Skeletal muscle tissue (tissue), 3 donors: ENCODE measurements at regions not wholly inside any gene's neighbourhood (a gene's known extent, or its start where the extent isn't known, plus 50 kb on each side); places are given as distances from the start of the nearest gene placed in this dataset.

Source experiments
- H3K27ac ChIP-seq: one replicate; pipeline ENCODE4 v1.7.0; 2013; ENCODE audit warnings: mild to moderate bottlenecking, low read depth, low read length, inconsistent platforms
- H3K27me3 ChIP-seq, 3 donors: one replicate each; pipeline ENCODE4 v1.7.0; 2013; ENCODE audit warnings: low read length in 3 of 3; ENCODE audit not compliant: control insufficient read depth in 3 of 3, insufficient read depth in 3 of 3
- H3K36me3 ChIP-seq, 3 donors: one replicate each; pipeline ENCODE4 v1.7.0; 2013; ENCODE audit warnings: low read length in 3 of 3; ENCODE audit not compliant: control insufficient read depth in 3 of 3, insufficient read depth in 3 of 3
- H3K4me1 ChIP-seq, 3 donors: one replicate each; pipeline ENCODE4 v1.7.0; 2013; ENCODE audit warnings: low read length in 3 of 3, mild to moderate bottlenecking in 3 of 3; ENCODE audit not compliant: control insufficient read depth in 3 of 3, insufficient read depth in 3 of 3
- H3K4me3 ChIP-seq, 3 donors: one replicate each; pipeline ENCODE4 v1.7.0; 2013; ENCODE audit warnings: low read length in 3 of 3
- H3K9ac ChIP-seq, 3 donors: one replicate each; pipeline ENCODE4 v1.7.0; 2013; ENCODE audit warnings: low read length in 3 of 3, mild to moderate bottlenecking in 3 of 3, moderate library complexity in 2 of 3, low read depth in 1 of 3
- H3K9me3 ChIP-seq, 3 donors: one replicate each; pipeline ENCODE4 v1.7.0; 2013; ENCODE audit warnings: low read length in 3 of 3; ENCODE audit not compliant: control insufficient read depth in 3 of 3
- donor health status: Osteomylitis.

DNA sequence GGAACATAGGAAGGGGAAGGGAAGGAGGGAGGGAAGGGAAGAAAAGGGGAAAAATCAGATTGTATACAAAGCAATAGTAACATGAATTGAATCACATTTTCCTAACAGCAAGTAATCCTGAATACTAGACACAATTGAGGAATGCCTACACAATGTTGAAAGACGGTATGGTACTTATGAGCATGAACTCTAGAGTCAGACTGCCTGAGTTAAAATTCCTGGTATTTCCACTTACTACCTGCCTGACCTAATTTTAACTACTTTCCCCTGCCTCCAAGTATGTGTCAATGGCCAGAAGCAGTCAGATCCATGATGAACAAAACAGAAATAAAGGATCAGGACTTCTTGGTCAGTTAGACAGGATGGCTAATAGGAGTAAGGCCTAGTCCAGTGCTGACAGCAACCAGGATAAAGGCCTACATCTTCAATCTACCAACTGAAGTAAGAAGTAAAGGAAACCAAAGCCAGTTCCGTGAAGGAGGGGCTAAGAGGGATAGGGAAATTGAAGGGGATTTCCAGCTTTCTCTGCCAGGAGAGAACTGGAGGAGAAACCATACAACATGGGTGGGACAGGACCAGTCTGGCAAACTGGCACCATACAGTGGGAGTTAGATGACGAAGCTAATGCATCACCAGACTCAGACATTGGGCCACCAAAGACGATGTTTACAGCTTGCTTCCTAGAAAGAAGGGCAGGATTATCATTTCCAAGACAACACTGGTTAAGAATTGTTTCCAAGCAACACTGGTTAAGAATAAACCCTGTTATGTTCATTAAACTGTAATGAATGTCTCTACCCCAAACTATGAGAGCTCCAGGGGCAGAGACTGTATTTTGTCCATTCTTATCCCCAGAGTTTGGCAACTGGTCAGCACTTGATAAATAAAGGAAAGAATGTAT, 151.6 kb upstream of the UBE2E2 start:
- Histone ChIP-seq H3K9me3 (peaks cover 0 to 4% (median 0%) of the 10 kb centered on the region in 3 donors), H3K27me3 (no peaks in the 10 kb centered on the region), H3K36me3 (no peaks in the 10 kb centered on the region), H3K4me1 (no peaks in the 10 kb centered on the region), H3K27ac (no peak overlapping the region), H3K9ac (no peak overlapping the region), H3K4me3 (no peak overlapping the region)

DNA sequence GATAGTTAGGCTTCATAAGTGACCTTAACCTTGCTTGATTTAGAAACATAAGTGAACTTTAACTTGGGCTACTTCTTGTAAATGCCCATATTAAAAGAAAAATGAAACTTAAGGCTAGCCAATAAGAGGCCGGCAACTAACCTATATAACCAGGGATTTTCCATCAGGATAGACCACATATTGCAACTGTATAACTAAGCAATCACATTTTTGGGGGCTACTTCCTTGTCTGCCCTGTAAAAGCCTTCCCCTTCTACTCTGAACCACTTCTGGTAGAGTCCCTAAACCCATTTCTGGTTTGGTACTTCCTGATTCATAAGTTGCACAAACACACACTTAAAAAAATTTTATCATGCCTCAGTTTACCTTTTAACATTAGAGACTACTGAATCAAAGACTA, 150.9 kb upstream of the UBE2E2 start:
- no peak overlapping the region for H3K9ac ChIP-seq
- no peak overlapping the region for H3K4me3 ChIP-seq
- no peaks in the 10 kb centered on the region for H3K4me1 ChIP-seq
- no peaks in the 10 kb centered on the region for H3K27me3 ChIP-seq
- H3K36me3 ChIP-seq: no peaks in the 10 kb centered on the region
- H3K27ac ChIP-seq: no peak overlapping the region
- peaks cover 0 to 3% (median 0%) of the 10 kb centered on the region in 3 donors for H3K9me3 ChIP-seq

DNA sequence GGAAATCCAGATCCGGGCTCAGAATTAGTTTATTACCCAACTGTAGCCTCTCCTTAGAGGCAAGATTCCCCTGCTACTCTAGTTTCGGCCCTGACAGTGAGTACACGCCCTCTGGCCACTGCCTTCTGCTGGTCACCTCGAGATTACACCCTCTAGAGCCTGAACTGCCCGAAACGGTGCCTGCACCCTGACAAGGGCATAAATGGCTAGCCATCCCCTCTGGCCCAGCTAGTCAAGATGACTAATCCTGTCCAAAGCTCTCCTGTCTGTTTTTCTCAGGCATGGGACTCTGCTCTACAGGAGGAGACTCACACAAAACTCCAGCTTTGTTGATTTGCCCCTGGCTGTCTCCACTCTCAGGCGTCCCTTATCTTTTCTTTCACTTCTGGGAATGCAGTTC, 150.5 kb upstream of the UBE2E2 start:
- Histone ChIP-seq H3K9ac (no peak overlapping the region), H3K4me1 (no peaks in the 10 kb centered on the region), H3K4me3 (no peak overlapping the region), H3K36me3 (no peaks in the 10 kb centered on the region), H3K27ac (no peak overlapping the region), H3K27me3 (no peaks in the 10 kb centered on the region), H3K9me3 (peaks cover 0 to 2% (median 0%) of the 10 kb centered on the region in 3 donors)

DNA sequence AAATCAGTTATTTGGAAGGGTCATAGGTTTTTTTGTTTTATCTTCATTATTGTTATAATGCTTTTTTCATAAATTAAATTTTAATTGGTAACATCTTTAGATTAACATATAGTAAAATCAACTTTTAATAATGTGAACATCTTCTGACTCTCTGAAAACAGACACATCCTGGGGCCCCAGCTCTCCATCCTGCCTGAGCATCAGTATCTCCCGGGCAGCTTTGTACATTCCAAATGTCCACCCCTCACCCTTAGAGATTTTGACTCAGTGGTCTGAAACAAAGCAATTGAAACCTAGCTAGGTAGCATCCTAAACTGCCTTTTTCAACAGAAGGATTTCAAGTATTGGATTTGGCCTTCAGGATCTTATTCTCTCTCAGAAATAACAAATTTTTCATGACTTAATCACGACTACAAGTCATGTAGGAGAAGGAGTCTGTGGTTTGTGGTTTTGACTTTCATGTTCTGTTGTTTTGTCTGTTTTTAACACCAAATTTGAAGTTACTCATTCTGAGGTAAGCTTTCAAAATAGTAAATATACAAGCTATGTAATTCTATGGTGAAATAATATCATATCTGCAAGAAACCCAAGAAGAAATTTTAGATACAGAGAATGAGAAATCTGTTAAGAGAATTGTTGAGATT, 147.3 kb upstream of the UBE2E2 start:
- H3K9me3 ChIP-seq: no peaks in the 10 kb centered on the region
- H3K27me3 ChIP-seq: no peaks in the 10 kb centered on the region
- no peak overlapping the region for H3K9ac ChIP-seq
- no peaks in the 10 kb centered on the region for H3K36me3 ChIP-seq
- H3K27ac ChIP-seq: no peak overlapping the region
- H3K4me1 ChIP-seq: no peaks in the 10 kb centered on the region
- no peak overlapping the region for H3K4me3 ChIP-seq

DNA sequence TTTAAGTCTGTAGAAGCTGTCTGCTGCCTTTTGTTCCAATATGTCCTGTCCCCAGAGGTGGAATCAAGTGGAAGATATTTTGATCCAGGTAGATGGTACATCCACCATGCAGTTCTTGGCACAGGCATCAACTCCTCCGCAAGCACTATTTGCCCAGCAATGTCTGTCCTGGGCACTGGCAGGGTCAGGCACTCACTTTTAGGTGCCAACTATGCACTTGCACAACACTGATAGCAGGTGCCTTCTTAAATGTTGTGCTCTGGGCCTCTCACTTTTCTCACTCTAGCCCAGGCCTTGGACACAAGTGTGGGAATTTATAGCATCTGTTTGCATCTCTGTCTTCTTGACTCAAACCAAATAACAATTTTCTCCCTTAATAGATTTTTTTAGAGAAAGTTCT, 140.5 kb upstream of the UBE2E2 start:
- H3K4me1 ChIP-seq: peaks cover 8 to 11% (median 10%) of the 10 kb centered on the region in 3 donors
- H3K9ac ChIP-seq: no peak overlapping the region
- no peaks in the 10 kb centered on the region for H3K9me3 ChIP-seq
- H3K27ac ChIP-seq: no peak overlapping the region
- no peaks in the 10 kb centered on the region for H3K27me3 ChIP-seq
- H3K36me3 ChIP-seq: no peaks in the 10 kb centered on the region
- H3K4me3 ChIP-seq: no peak overlapping the region

DNA sequence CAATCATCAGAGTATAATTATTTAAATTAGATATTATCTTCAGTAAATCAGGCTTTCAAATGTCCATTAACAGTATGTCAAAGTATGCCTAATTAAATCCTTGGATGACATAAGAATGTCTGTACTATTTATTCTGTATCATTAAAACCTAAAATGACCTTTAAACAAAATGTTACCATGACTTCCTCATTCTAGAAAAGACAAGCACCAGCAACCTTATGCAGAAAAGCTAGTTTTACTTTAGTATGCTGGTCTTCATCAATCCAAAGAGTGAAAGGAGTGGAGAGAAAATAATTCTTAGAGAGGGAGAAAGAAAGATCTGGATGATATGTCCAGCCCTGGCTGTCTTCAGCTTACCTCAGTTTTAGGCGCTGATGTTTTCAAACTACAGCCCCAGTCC, 140.1 kb upstream of the UBE2E2 start:
- no peak overlapping the region for H3K27ac ChIP-seq
- H3K36me3 ChIP-seq: no peaks in the 10 kb centered on the region
- H3K4me3 ChIP-seq: no peak overlapping the region

DNA sequence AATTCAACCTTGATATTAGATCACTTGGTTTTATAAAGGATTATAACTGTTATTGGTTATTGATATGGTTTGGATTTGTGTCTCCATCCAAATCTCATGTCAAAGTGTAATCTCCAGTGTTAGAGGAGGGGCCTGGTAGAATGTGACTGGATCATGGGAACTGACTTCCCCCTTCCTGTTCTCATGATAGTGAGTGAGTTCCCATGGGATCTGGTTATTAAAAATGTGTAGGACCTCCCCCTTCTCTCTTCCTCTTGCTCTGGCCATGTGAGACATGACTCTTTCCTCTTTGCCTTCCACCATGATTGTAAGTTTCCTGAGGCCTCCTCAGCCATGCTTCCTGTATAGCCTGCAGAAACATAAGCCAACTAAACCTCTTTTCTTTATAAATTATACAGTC, 136.0 kb upstream of the UBE2E2 start:
- no peak overlapping the region for H3K9ac ChIP-seq
- H3K27me3 ChIP-seq: no peaks in the 10 kb centered on the region
- H3K9me3 ChIP-seq: no peaks in the 10 kb centered on the region
- H3K4me3 ChIP-seq: no peak overlapping the region
- no peaks in the 10 kb centered on the region for H3K36me3 ChIP-seq
- H3K4me1 ChIP-seq: peaks cover 8 to 11% (median 10%) of the 10 kb centered on the region in 3 donors
- H3K27ac ChIP-seq: no peak overlapping the region

More for the DNA sequence above, 140.1 kb upstream of the UBE2E2 start:
- H3K9ac ChIP-seq: no peak overlapping the region
- peaks cover 8 to 11% (median 10%) of the 10 kb centered on the region in 3 donors for H3K4me1 ChIP-seq
- no peaks in the 10 kb centered on the region for H3K27me3 ChIP-seq
- no peaks in the 10 kb centered on the region for H3K9me3 ChIP-seq

DNA sequence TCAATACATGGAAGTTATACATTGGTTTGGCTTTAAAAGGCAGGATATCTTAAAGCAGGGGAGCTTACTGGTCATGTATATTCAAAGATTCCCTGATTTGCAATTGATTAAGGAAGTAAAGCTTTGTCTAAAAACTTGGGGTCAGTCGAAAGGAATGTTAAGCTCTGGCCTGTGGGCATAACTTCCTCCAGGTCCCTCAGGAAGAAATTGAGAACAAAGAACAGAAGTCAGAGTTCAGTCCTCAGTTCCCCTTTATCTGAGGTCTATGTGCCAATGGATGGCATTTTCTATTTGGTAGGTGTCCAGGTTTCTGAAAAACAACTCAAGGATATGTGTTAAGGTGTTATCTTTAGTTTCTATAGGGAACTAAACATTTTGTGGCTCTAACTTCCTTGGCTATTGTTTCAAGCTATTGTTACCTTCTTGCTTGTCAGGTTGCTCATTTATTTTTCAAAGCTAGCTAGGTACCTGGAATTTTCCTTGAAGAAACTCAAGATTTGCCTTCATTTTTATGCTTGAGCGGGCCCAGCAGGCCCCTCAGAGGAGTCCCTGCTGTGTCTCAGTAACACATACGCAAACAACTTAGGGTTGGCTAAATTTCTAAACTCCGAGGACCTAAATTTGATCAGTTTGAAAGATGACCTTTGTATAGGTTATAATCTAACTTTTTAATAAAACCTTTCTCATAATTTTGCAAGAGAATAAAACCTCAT, 135.0 kb upstream of the UBE2E2 start:
- Histone ChIP-seq H3K36me3 (no peaks in the 10 kb centered on the region), H3K4me1 (peaks cover 2% of the 10 kb centered on the region in 3 donors), H3K9me3 (no peaks in the 10 kb centered on the region), H3K4me3 (no peak overlapping the region), H3K9ac (no peak overlapping the region), H3K27me3 (no peaks in the 10 kb centered on the region), H3K27ac (no peak overlapping the region)

DNA sequence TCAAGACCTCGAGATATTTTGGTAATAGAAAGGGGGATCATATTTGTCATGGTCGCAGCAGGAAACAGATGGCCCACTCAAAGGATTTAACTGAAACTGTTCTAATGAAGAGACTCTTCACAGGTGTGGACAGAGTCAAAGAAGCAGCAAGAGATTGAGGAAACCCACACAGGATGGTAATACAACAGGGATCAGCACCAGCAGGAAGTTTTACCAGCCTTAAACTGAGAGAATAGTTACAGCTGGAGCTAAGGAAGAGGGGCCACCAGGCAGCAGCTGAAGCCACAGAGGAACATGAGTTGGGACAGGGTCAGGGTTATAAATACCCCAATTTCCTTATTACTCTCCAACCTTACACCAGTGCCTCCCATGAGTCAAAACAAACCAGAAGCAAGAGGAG, 131.8 kb upstream of the UBE2E2 start:
- H3K36me3 ChIP-seq: no peaks in the 10 kb centered on the region
- no peak overlapping the region for H3K27ac ChIP-seq
- H3K4me3 ChIP-seq: no peak overlapping the region
- no peaks in the 10 kb centered on the region for H3K27me3 ChIP-seq
- no peak overlapping the region for H3K9ac ChIP-seq
- no peaks in the 10 kb centered on the region for H3K9me3 ChIP-seq
- H3K4me1 ChIP-seq: peaks cover 5 to 14% (median 6%) of the 10 kb centered on the region in 3 donors

DNA sequence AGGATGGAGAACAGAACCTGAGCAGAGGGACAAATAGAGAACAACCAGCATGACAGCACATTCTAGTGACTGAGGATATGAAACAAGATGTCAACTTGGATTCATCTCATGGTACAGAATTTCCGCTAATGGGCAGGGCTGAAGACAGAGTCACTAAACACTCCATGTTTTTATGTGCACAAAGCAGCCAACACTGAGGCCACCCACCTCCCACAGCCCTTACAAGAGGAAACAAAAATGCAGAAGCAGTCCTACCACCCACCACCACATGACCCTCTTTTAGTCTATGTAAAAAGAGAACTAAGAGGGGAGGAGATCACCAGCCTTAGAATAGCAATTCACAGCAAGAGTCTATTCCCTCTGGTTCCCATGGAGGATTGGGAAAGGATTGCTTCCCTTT, 131.4 kb upstream of the UBE2E2 start:
- Histone ChIP-seq H3K4me1 (peaks cover 9 to 17% (median 9%) of the 10 kb centered on the region in 3 donors), H3K9me3 (no peaks in the 10 kb centered on the region), H3K27ac (no peak overlapping the region), H3K36me3 (no peaks in the 10 kb centered on the region), H3K4me3 (no peak overlapping the region), H3K27me3 (no peaks in the 10 kb centered on the region), H3K9ac (no peak overlapping the region)
